GM12878 (cell line): ENCODE measurements at regions not wholly inside any gene's neighbourhood (a gene's known extent, or its start where the extent isn't known, plus 50 kb on each side); places are given as distances from the start of the nearest gene placed in this dataset.

ENCODE experiments used
- ATAC-seq: fragments of 200-7000 bp; cut with Tn5 transposase; 3 replicates; pipeline ENCODE4 v1.9.1; 2020; ENCODE audit warnings: mild to moderate bottlenecking, moderate library complexity
- BruUV-seq: library from RNA; stranded (reverse); fragments of 400-500 nt; replicated peaks from 2 replicates; lab custom pipeline; 2021; lab: Mats Ljungman, UMichigan
- CTCF ChIA-PET: fragments of 300-600 bp; sonication (Branson Sonifier 250); formaldehyde crosslinking; extraction: SDS; loops from one replicate; lab custom pipeline; 2021; ENCODE audit warnings: inconsistent platforms; lab: Yijun Ruan, JAX
- POLR2A ChIA-PET: fragments of 350-600 bp; formaldehyde crosslinking; extraction: SDS; loops from one replicate; lab custom pipeline; 2021; ENCODE audit warnings: inconsistent platforms; lab: Charles Lee
- RAD21 ChIA-PET: fragments of 300-600 bp; sonication (Branson Sonifier 250); formaldehyde crosslinking; loops from one replicate; lab custom pipeline; 2023; ENCODE audit warnings: antibody characterized with exemption; ENCODE audit not compliant: unreplicated experiment; lab: Charles Lee
- SMC1A ChIA-PET: fragments of 300-600 bp; sonication (Branson Sonifier 250); formaldehyde crosslinking; loops from one replicate; lab custom pipeline; 2023; ENCODE audit not compliant: unreplicated experiment, uncharacterized antibody; lab: Charles Lee
- DNase-seq: peaks from one replicate; pipeline ENCODE4 v3.0.0-alpha.2; 2011; ENCODE audit warnings: low read depth, low spot score
- FAIRE-seq: peaks from 3 replicates; lab custom pipeline; 2011; peaks lifted over from hg19 to GRCh38; lab: Jason Lieb, UNC
- H2AFZ ChIP-seq: 2 replicates; pipeline ENCODE4 v1.6.0; 2011; ENCODE audit warnings: low read depth, low read length, control low read depth; ENCODE audit not compliant: control insufficient read depth
- H3K27ac ChIP-seq: 2 replicates; pipeline ENCODE4 v1.5.1; 2011; ENCODE audit warnings: control low read depth; ENCODE audit not compliant: control insufficient read depth, insufficient read depth
- H3K27me3 ChIP-seq, 2 experiments: replicated peaks in 1 of 2; 2 replicates each; pipeline versions ENCODE4 v1.6.0 to v1.6.1; 2011; ENCODE audit warnings: low read length in 1 of 2; ENCODE audit not compliant: control insufficient read depth in 2 of 2, insufficient read depth in 2 of 2
- H3K36me3 ChIP-seq, 2 experiments: 2 replicates each; pipeline ENCODE4 v1.5.1; 2011; ENCODE audit warnings: low read length in 1 of 2; ENCODE audit not compliant: control insufficient read depth in 2 of 2, insufficient read depth in 2 of 2
- H3K4me1 ChIP-seq: 2 replicates; pipeline ENCODE4 v1.6.1; 2011; ENCODE audit warnings: mild to moderate bottlenecking, low read length, moderate library complexity, mixed read lengths; ENCODE audit not compliant: control insufficient read depth, insufficient read depth
- H3K4me2 ChIP-seq: 2 replicates; pipeline ENCODE4 v1.6.0; 2011; ENCODE audit warnings: control low read depth; ENCODE audit not compliant: control insufficient read depth, insufficient read depth
- H3K4me3 ChIP-seq: fragments of 200-600 bp; sonication (generic); 2 replicates; pipeline ENCODE4 v1.5.1; 2016
- H3K79me2 ChIP-seq: 2 replicates; pipeline ENCODE4 v1.6.0; 2011; ENCODE audit warnings: low read length; ENCODE audit not compliant: control insufficient read depth, insufficient read depth
- H3K9ac ChIP-seq: 2 replicates; pipeline ENCODE4 v1.8.0; 2011; ENCODE audit warnings: low read length, control low read depth, mixed read lengths; ENCODE audit not compliant: control insufficient read depth, insufficient read depth
- H3K9me3 ChIP-seq: replicated peaks from 3 replicates; pipeline ENCODE4 v1.5.1; 2011; ENCODE audit warnings: mild to moderate bottlenecking, low read length; ENCODE audit not compliant: control insufficient read depth, insufficient read depth
- H4K20me1 ChIP-seq: 2 replicates; pipeline ENCODE4 v1.6.0; 2011; ENCODE audit not compliant: control insufficient read depth, insufficient read depth
- WGBS: methylation state at CpG from one replicate; pipeline ENCODE4 v1.1.6; 2016; ENCODE audit warnings: low lambda C conversion rate; ENCODE audit not compliant: insufficient replicate concordance, insufficient coverage; ENCODE audit errors: missing lambda C conversion rate; 5-methylcytosine and 5-hydroxymethylcytosine counted together
- in situ Hi-C: fragments of 300-500 bp; cut with MboI; formaldehyde crosslinking; loops from 9 replicates; pipeline ENCODE4 v1.14.3; 2018; ENCODE audit warnings: mixed read lengths
- intact Hi-C: fragments of 100-400 bp; cut with micrococcal nuclease; formaldehyde crosslinking; loops from one replicate; pipeline ENCODE4 v1.14.2; 2022; ENCODE audit not compliant: unreplicated experiment
- TF ChIP-seq, protein P1 (sequence below): IDR thresholded peaks from 2 replicates; pipeline ENCODE4 v1.6.1; 2012; ENCODE audit warnings: low read depth, low read length, improper control_type of control experiment
- TF ChIP-seq, protein P2 (sequence below): fragments of 450-650 bp; IDR thresholded peaks from 2 replicates; pipeline ENCODE4 v1.6.1; 2018; ENCODE audit warnings: borderline replicate concordance, mild to moderate bottlenecking; ENCODE audit not compliant: partially characterized antibody

DNA sequence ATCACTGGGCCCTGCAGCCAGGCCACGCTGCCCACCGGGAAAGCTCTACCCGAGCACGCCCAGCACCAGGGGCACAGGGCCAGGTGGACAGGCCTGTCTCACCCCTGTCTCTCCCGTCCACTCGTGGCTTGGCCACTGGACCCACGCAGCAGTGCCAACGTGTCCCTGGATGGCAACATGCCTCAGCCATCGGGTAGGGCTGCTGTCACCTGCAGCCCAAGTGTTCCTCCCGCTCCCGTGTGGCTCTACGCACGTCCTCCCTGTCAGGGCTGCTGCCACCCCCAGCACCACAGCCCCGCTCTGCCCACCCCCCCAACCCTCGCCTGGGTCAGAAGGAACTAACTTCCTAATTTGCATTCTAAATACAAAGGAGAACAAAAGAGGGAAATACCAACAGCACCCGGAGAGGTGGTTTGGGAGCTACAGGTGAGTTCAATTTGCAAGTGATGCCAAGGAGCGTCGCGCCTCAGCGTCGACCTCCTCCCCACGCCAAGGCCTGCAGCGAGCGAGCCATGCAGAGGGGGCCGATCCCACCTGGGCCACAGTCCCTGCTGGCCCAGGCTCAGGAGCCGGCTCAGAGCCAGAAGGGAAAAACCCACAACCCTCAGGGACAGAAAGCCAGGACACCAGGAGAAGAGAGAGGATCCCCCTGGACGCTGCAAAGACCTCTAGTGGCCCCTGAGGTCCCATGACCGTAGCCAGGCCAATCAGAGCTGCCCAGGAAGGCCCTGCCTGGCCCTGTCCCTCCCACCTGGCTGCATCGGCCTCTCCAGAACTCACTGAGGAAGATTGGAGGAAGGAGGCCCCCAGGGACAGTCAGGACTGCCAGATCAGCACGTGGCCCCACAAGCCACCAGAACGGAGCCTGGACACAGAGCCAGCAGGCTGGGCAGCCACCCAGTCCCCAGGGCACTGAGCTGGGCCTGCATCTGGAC lies 128.4 kb upstream of the SPACA7 start:
- ChIA-PET RAD21 (no interaction called here), SMC1A (no interaction called here), POLR2A (interaction anchor here (0.5 kb wide), 1 partner anchor 1626 kb away, joined by 4 read pairs; no protein-coding TSS in a partner anchor), CTCF (no interaction called here)
- Histone ChIP-seq H3K27me3 (no peaks in the 10 kb centered on the region), H3K4me1 (no peaks in the 10 kb centered on the region), H3K9ac (no peak overlapping the region), H3K36me3 (no peaks in the 10 kb centered on the region), H4K20me1 (no peaks in the 10 kb centered on the region), H2AFZ (no peak overlapping the region), H3K4me3 (no peak overlapping the region), H3K9me3 (no peaks in the 10 kb centered on the region; the same call in 2 of the 3 replicates), H3K27ac (no peak overlapping the region), H3K4me2 (no peak overlapping the region), H3K79me2 (no peaks in the 10 kb centered on the region)
- no peak for FAIRE-seq
- DNase-seq: no peak
- no TSS peak for BruUV-seq
- in situ Hi-C loops: no loop called here
- ATAC-seq: no peak
- intact Hi-C loops: no loop called here
- TF ChIP-seq, protein P1, sequence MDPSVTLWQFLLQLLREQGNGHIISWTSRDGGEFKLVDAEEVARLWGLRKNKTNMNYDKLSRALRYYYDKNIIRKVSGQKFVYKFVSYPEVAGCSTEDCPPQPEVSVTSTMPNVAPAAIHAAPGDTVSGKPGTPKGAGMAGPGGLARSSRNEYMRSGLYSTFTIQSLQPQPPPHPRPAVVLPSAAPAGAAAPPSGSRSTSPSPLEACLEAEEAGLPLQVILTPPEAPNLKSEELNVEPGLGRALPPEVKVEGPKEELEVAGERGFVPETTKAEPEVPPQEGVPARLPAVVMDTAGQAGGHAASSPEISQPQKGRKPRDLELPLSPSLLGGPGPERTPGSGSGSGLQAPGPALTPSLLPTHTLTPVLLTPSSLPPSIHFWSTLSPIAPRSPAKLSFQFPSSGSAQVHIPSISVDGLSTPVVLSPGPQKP: no peak
- TF ChIP-seq, protein P2, sequence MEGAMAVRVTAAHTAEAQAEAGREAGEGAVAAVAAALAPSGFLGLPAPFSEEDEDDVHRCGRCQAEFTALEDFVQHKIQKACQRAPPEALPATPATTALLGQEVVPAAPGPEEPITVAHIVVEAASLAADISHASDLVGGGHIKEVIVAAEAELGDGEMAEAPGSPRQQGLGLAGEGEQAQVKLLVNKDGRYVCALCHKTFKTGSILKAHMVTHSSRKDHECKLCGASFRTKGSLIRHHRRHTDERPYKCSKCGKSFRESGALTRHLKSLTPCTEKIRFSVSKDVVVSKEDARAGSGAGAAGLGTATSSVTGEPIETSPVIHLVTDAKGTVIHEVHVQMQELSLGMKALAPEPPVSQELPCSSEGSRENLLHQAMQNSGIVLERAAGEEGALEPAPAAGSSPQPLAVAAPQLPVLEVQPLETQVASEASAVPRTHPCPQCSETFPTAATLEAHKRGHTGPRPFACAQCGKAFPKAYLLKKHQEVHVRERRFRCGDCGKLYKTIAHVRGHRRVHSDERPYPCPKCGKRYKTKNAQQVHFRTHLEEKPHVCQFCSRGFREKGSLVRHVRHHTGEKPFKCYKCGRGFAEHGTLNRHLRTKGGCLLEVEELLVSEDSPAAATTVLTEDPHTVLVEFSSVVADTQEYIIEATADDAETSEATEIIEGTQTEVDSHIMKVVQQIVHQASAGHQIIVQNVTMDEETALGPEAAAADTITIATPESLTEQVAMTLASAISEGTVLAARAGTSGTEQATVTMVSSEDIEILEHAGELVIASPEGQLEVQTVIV: no peak
- 49% methylated on average over 25 of the region's 31 CpGs for WGBS
